IMR-90 (cell line): ENCODE measurements at regions not wholly inside any gene's neighbourhood (a gene's known extent, or its start where the extent isn't known, plus 50 kb on each side); places are given as distances from the start of the nearest gene placed in this dataset.

ENCODE experiments used
- ATAC-seq: fragments of 200-7000 bp; cut with Tn5 transposase; 2 replicates; pipeline ENCODE4 v1.9.1; 2020; ENCODE audit warnings: low read depth, mild to moderate bottlenecking, moderate library complexity
- BruUV-seq: library from RNA; stranded (reverse); fragments of 400-500 nt; replicated peaks from 2 replicates; lab custom pipeline; 2021; lab: Mats Ljungman, UMichigan
- CTCF ChIA-PET: fragments of 300-600 bp; formaldehyde crosslinking; extraction: SDS; loops from one replicate; lab custom pipeline; 2021; ENCODE audit warnings: antibody characterized with exemption; lab: Yijun Ruan, JAX
- POLR2A ChIA-PET: fragments of 300-600 bp; sonication (Branson Sonifier 250); formaldehyde crosslinking; loops from one replicate; lab custom pipeline; 2022; ENCODE audit warnings: antibody characterized with exemption; ENCODE audit not compliant: unreplicated experiment; lab: Charles Lee
- DNase-seq: peaks from one replicate; pipeline ENCODE4 v3.0.0; 2013
- H2AFZ ChIP-seq: replicated peaks from 2 replicates; pipeline ENCODE3; 2013; ENCODE audit warnings: low read length, mild to moderate bottlenecking; ENCODE audit not compliant: poor library complexity
- H2AK5ac ChIP-seq: 2 replicates; pipeline ENCODE4 v1.6.1; 2013; ENCODE audit warnings: low read depth, low read length, inconsistent platforms
- H2AK9ac ChIP-seq: replicated peaks from 2 replicates; pipeline ENCODE3; 2013; ENCODE audit warnings: mild to moderate bottlenecking, low read depth, low read length, moderate library complexity; ENCODE audit not compliant: poor library complexity
- H2BK120ac ChIP-seq: 2 replicates; pipeline ENCODE4 v1.6.1; 2013; ENCODE audit warnings: low read depth, low read length, inconsistent platforms
- H2BK15ac ChIP-seq: 3 replicates; pipeline ENCODE4 v1.6.1; 2013; ENCODE audit warnings: low read depth, low read length, inconsistent platforms
- H2BK20ac ChIP-seq: 2 replicates; pipeline ENCODE4 v1.6.1; 2013; ENCODE audit warnings: low read depth, mild to moderate bottlenecking, inconsistent platforms, low read length, moderate library complexity
- H2BK5ac ChIP-seq: 2 replicates; pipeline ENCODE4 v1.6.1; 2013; ENCODE audit warnings: mild to moderate bottlenecking, low read depth, low read length, inconsistent platforms; ENCODE audit not compliant: poor library complexity, severe bottlenecking
- H3K14ac ChIP-seq: replicated peaks from 2 replicates; pipeline ENCODE4 v1.6.1; 2013; ENCODE audit warnings: low read depth, low read length, inconsistent platforms
- H3K18ac ChIP-seq: 2 replicates; pipeline ENCODE4 v1.6.1; 2013; ENCODE audit warnings: low read depth, low read length, control low read depth
- H3K23ac ChIP-seq: 2 replicates; pipeline ENCODE4 v1.6.1; 2013; ENCODE audit warnings: low read depth, low read length, inconsistent platforms
- H3K27ac ChIP-seq: 2 replicates; pipeline ENCODE4 v1.5.1; 2013; ENCODE audit warnings: mild to moderate bottlenecking, control low read depth, low read length; ENCODE audit not compliant: insufficient read depth
- H3K27me3 ChIP-seq: 2 replicates; pipeline ENCODE4 v1.6.1; 2013; ENCODE audit warnings: low read length; ENCODE audit not compliant: control insufficient read depth, insufficient read depth
- H3K36me3 ChIP-seq: 2 replicates; pipeline ENCODE4 v1.6.1; 2013; ENCODE audit warnings: low read length, mixed read lengths; ENCODE audit not compliant: control insufficient read depth, insufficient read depth
- H3K4ac ChIP-seq: 2 replicates; pipeline ENCODE4 v1.6.1; 2013; ENCODE audit warnings: low read depth, low read length, inconsistent platforms
- H3K4me1 ChIP-seq: 2 replicates; pipeline ENCODE4 v1.6.1; 2013; ENCODE audit warnings: low read length, mixed read lengths; ENCODE audit not compliant: control insufficient read depth, insufficient read depth
- H3K4me2 ChIP-seq: 2 replicates; pipeline ENCODE4 v1.6.1; 2013; ENCODE audit warnings: low read depth, mild to moderate bottlenecking, control low read depth, low read length, moderate library complexity
- H3K4me3 ChIP-seq: 2 replicates; pipeline ENCODE4 v1.5.1; 2013; ENCODE audit warnings: low read depth, mild to moderate bottlenecking, control low read depth, low read length, moderate library complexity; ENCODE audit not compliant: insufficient read depth
- H3K56ac ChIP-seq: 2 replicates; pipeline ENCODE4 v1.6.1; 2013; ENCODE audit warnings: low read length, inconsistent platforms; ENCODE audit not compliant: insufficient read depth; ENCODE audit errors: extremely low read depth
- H3K79me1 ChIP-seq, 2 experiments: 2 replicates each; pipeline ENCODE4 v1.6.1; 2013; ENCODE audit warnings: low read length in 2 of 2, inconsistent platforms in 1 of 2, low read depth in 1 of 2
- H3K9ac ChIP-seq: 2 replicates; pipeline ENCODE4 v1.6.1; 2013; ENCODE audit warnings: low read depth, low read length, control low read depth
- H3K9me1 ChIP-seq: 2 replicates; pipeline ENCODE4 v1.6.1; 2013; ENCODE audit warnings: low read length, inconsistent platforms; ENCODE audit not compliant: insufficient read depth
- H3K9me3 ChIP-seq: 2 replicates; pipeline ENCODE4 v1.6.1; 2013; ENCODE audit warnings: low read length; ENCODE audit not compliant: control insufficient read depth, insufficient read depth
- H4K20me1 ChIP-seq: 2 replicates; pipeline ENCODE4 v1.6.1; 2013; ENCODE audit warnings: low read length, inconsistent platforms; ENCODE audit not compliant: insufficient read depth
- H4K5ac ChIP-seq: 2 replicates; pipeline ENCODE4 v1.6.1; 2013; ENCODE audit warnings: mild to moderate bottlenecking, low read depth, low read length, control low read depth
- H4K8ac ChIP-seq, 2 experiments: 2 replicates each; pipeline ENCODE4 v1.6.1; 2013; ENCODE audit warnings: low read depth in 2 of 2, low read length in 2 of 2, control low read depth in 1 of 2, inconsistent platforms in 1 of 2
- H4K91ac ChIP-seq: 2 replicates; pipeline ENCODE4 v1.6.1; 2013; ENCODE audit warnings: low read depth, low read length, inconsistent platforms; ENCODE audit not compliant: insufficient read depth
- BHLHE40 ChIP-seq: fragments of 150-350 bp; IDR thresholded peaks from 2 replicates; pipeline ENCODE4 v1.6.1; 2016; ENCODE audit warnings: mild to moderate bottlenecking, low read depth, low read length
- MAZ ChIP-seq: IDR thresholded peaks from 2 replicates; pipeline ENCODE4 v1.6.1; 2012; ENCODE audit warnings: low read depth, mild to moderate bottlenecking, low read length, improper control_type of control experiment, moderate library complexity, borderline replicate concordance
- MXI1 ChIP-seq: IDR thresholded peaks from 2 replicates; pipeline ENCODE4 v1.6.1; 2012; ENCODE audit warnings: low read depth, mild to moderate bottlenecking, low read length, moderate library complexity, borderline replicate concordance
- RAD21 ChIP-seq: IDR thresholded peaks from 2 replicates; pipeline ENCODE4 v1.6.1; 2012; ENCODE audit warnings: low read length, improper control_type of control experiment
- WGBS, 2 experiments: methylation state at CpG; one replicate each; pipeline versions ENCODE4 v1.1.5 to v1.1.7; 2013; ENCODE audit warnings: missing lambda C conversion rate in 2 of 2; ENCODE audit not compliant: insufficient read length in 1 of 2; ENCODE audit errors: extremely low coverage in 2 of 2; 5-methylcytosine and 5-hydroxymethylcytosine counted together
- dilution Hi-C: fragments of 300-500 bp; cut with HindIII; formaldehyde crosslinking; loops from one replicate; pipeline ENCODE4 v1.14.3; 2018; ENCODE audit warnings: low sequenced_read_pairs; ENCODE audit not compliant: unreplicated experiment
- in situ Hi-C: fragments of 300-500 bp; cut with MboI; formaldehyde crosslinking; loops from 3 replicates; pipeline ENCODE4 v1.14.3; 2019; ENCODE audit warnings: low sequenced_read_pairs, inconsistent platforms, mixed read lengths
- intact Hi-C: fragments of 100-400 bp; cut with micrococcal nuclease; formaldehyde crosslinking; loops from 2 replicates; pipeline ENCODE4 v1.10.0; 2022

DNA sequence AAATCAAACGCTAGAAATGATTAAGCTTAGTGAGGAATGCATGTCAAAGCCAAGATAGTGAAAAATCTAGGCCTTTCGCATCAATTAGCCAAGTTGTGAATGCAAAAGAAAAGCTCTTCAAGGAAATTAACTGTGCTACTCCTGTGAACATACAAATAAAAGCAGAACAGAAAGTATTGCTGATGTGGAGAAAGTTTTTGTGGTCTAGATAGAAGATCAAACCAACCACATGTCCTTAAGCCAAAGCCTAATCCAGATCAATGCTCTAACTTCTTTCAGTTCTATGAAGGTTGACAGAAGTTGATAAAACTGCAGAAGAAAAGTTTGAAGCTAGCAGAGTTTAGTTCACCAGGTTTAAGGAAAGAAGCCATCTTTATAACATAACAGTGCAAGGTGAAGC lies 1044.6 kb downstream of the CDH11 start:
- Histone ChIP-seq H3K4me2 (no peak overlapping the region), H2BK5ac (no peak overlapping the region), H2AK5ac (no peak overlapping the region), H3K4me1 (no peaks in the 10 kb centered on the region), H3K9me3 (no peaks in the 10 kb centered on the region), H2AK9ac (no peak overlapping the region), H2BK15ac (no peak overlapping the region), H4K8ac (no peak overlapping the region), H3K9ac (no peak overlapping the region), H3K27me3 (no peaks in the 10 kb centered on the region), H3K4ac (no peak overlapping the region), H3K4me3 (no peak overlapping the region), H4K91ac (no peak overlapping the region), H4K5ac (no peak overlapping the region), H2BK120ac (no peak overlapping the region), H3K56ac (no peak overlapping the region), H3K23ac (no peak overlapping the region), H3K36me3 (no peaks in the 10 kb centered on the region), H3K79me1 (no peaks in the 10 kb centered on the region), H3K27ac (no peak overlapping the region), H2AFZ (no peak overlapping the region), H3K9me1 (no peaks in the 10 kb centered on the region), H2BK20ac (no peak overlapping the region), H3K14ac (no peak overlapping the region), H4K20me1 (no peaks in the 10 kb centered on the region), H3K18ac (no peak overlapping the region)
- CTCF ChIA-PET = no interaction called here
- ATAC-seq (no peak), DNase-seq (no peak)
- intact Hi-C loops = no loop called here
- POLR2A ChIA-PET = no interaction called here
- TF ChIP-seq MAZ (no peak), RAD21 (no peak), MXI1 (no peak), BHLHE40 (no peak)
- no TSS peak for BruUV-seq
- no CpG with 5 or more reads among the region's 2 CpGs for WGBS, 2 experiments
- in situ Hi-C loops = loop anchor here (25.0 kb wide), 2 partner anchors 385 to 1035 kb away; partner anchors contain the start of gene CDH11
- dilution Hi-C loops = no loop called here
